ENCODE measurements at regions not wholly inside any gene's neighbourhood (a gene's known extent, or its start where the extent isn't known, plus 50 kb on each side); places are given as distances from the start of the nearest gene placed in this dataset.

- Histone ChIP-seq H3K4me3 (no peak overlapping the region), H3K27me3 (no peaks in the 10 kb centered on the region), H3K4me1 (no peaks in the 10 kb centered on the region), H3K27ac (no peak overlapping the region), H3K9me3 (peaks cover 0 to 12% (median 4%) of the 10 kb centered on the region in 12 donors), H3K36me3 (no peaks in the 10 kb centered on the region)
- no peak for TF ChIP-seq CTCF (IDR thresholded peaks at IDR 0.05)
- TF ChIP-seq POLR2A (IDR thresholded peaks at IDR 0.05) = no peak
- DNase-seq (no peak), ATAC-seq (no peak)
- intact Hi-C loops (cut with DNase I) = no loop called here
Observed at GRCh38 chr1:82525378-82525777, 724.6 kb downstream of the ADGRL2 start.

- intact Hi-C loops (cut with DNase I) = no loop called here
- no peaks in the 10 kb centered on the region for H3K4me1 ChIP-seq
- ATAC-seq (no peak), DNase-seq (no peak)
- H3K27me3 ChIP-seq = no peaks in the 10 kb centered on the region
- no peaks in the 10 kb centered on the region for H3K9me3 ChIP-seq
- no peaks in the 10 kb centered on the region for H3K36me3 ChIP-seq
- 76 to 86% (median 84%) methylated on average over 1 of the region's 1 CpG for WGBS, 4 donors
- TF ChIP-seq POLR2A (IDR thresholded peaks at IDR 0.05) (no peak), CTCF (IDR thresholded peaks at IDR 0.05) (no peak)
- no peak overlapping the region for H3K27ac ChIP-seq
- H3K4me3 ChIP-seq = no peak overlapping the region
Observed at GRCh38 chr1:82520611-82521010, 719.9 kb downstream of the ADGRL2 start.

- Histone ChIP-seq H3K4me1 (no peaks in the 10 kb centered on the region), H3K27ac (no peak overlapping the region), H3K9me3 (no peaks in the 10 kb centered on the region), H3K36me3 (no peaks in the 10 kb centered on the region), H3K27me3 (no peaks in the 10 kb centered on the region), H3K4me3 (no peak overlapping the region)
- DNase-seq (peak; percentile 39 to 70 (median 51)), ATAC-seq (peak in 3 of 4 donors; percentile 74 to 83 (median 75))
- TF ChIP-seq CTCF (IDR thresholded peaks at IDR 0.05) = peak in 7 of 12 donors; percentile 7 to 50 (median 22)
- no peak for TF ChIP-seq POLR2A (IDR thresholded peaks at IDR 0.05)
- intact Hi-C loops (cut with DNase I) = no loop called here
- 23 to 42% (median 37%) methylated on average over 8 of the region's 8 CpGs for WGBS, 4 donors
Observed at GRCh38 chr1:82517586-82517985, 716.9 kb downstream of the ADGRL2 start.

- DNase-seq = no peak
- Histone ChIP-seq H3K9me3 (no peaks in the 10 kb centered on the region), H3K4me3 (no peak overlapping the region), H3K4me1 (no peaks in the 10 kb centered on the region), H3K27ac (no peak overlapping the region), H3K36me3 (no peaks in the 10 kb centered on the region), H3K27me3 (no peaks in the 10 kb centered on the region)
- intact Hi-C loops (cut with DNase I) = no loop called here
- no peak for ATAC-seq
- TF ChIP-seq CTCF (IDR thresholded peaks at IDR 0.05) (no peak), POLR2A (IDR thresholded peaks at IDR 0.05) (no peak)
Observed at GRCh38 chr1:82515650-82516049, 714.9 kb downstream of the ADGRL2 start.
